ENCODE measurements at regions not wholly inside any gene's neighbourhood (a gene's known extent, or its start where the extent isn't known, plus 50 kb on each side); places are given as distances from the start of the nearest gene placed in this dataset.

GRCh38 chr13:79030513-79030912 is 371.6 kb upstream of the OBI1 start:
- Histone ChIP-seq H3K4me1 (no peaks in the 10 kb centered on the region), H3K4me2 (no peak overlapping the region), H3K9me3 (no peaks in the 10 kb centered on the region), H3K4me3 (no peak overlapping the region), H3K27ac (no peak overlapping the region)
- ChIA-PET POLR2A (no interaction called here), CTCF (no interaction called here)
- FAIRE-seq, result no peak
- TF ChIP-seq JUNB (IDR thresholded peaks at IDR 0.05), result no peak
- TF ChIP-seq NPAS2 (CRISPR knock-in tag; IDR thresholded peaks at IDR 0.05; ENCODE audit: borderline replicate concordance), result no peak
- no peak for DNase-seq (ENCODE audit: low read depth in 1 of 2, low spot score in 1 of 2)
- no peak for ATAC-seq
- 9% methylated on average over 2 of the region's 2 CpGs for WGBS (ENCODE audit: missing lambda C conversion rate)

GRCh38 chr13:79018166-79018565 is 359.2 kb upstream of the OBI1 start:
- FAIRE-seq, result no peak
- 0% methylated on average over 2 of the region's 2 CpGs for WGBS (ENCODE audit: missing lambda C conversion rate)
- POLR2A ChIA-PET, result no interaction called here
- no peak for DNase-seq (ENCODE audit: low read depth in 1 of 2, low spot score in 1 of 2)
- Histone ChIP-seq H3K9me3 (no peaks in the 10 kb centered on the region), H3K27ac (no peak overlapping the region), H3K4me3 (no peak overlapping the region), H3K4me1 (no peaks in the 10 kb centered on the region), H3K4me2 (no peak overlapping the region)
- no peak for ATAC-seq
- TF ChIP-seq POLR2A (IDR thresholded peaks at IDR 0.05; ENCODE audit: low read length) (no peak), NFE2L2 (conservative IDR thresholded peaks at IDR 0.05; ENCODE audit: low read length) (no peak), CEBPB (IDR thresholded peaks at IDR 0.05) (no peak), REST (IDR thresholded peaks at IDR 0.05) (no peak), ESRRA (IDR thresholded peaks at IDR 0.05; ENCODE audit: borderline replicate concordance, low read length) (no peak), MYC (IDR thresholded peaks at IDR 0.05; ENCODE audit: borderline replicate concordance, low read length) (no peak), FOSL2 (IDR thresholded peaks at IDR 0.05) (no peak), FOSL2 (CRISPR knock-in tag; IDR thresholded peaks at IDR 0.05) (no peak), POLR2AphosphoS2 (conservative IDR thresholded peaks at IDR 0.05; ENCODE audit: low read length) (no peak), MAZ (IDR thresholded peaks at IDR 0.05; ENCODE audit: borderline replicate concordance, low read depth, low read length) (no peak), PBX3 (IDR thresholded peaks at IDR 0.05) (no peak), HOXB5 (CRISPR knock-in tag; IDR thresholded peaks at IDR 0.05) (no peak), EHMT2 (IDR thresholded peaks at IDR 0.05; ENCODE audit: low read depth) (no peak), JUNB (IDR thresholded peaks at IDR 0.05) (no peak)
- TF ChIP-seq, protein P1, sequence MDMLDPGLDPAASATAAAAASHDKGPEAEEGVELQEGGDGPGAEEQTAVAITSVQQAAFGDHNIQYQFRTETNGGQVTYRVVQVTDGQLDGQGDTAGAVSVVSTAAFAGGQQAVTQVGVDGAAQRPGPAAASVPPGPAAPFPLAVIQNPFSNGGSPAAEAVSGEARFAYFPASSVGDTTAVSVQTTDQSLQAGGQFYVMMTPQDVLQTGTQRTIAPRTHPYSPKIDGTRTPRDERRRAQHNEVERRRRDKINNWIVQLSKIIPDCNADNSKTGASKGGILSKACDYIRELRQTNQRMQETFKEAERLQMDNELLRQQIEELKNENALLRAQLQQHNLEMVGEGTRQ (IDR thresholded peaks at IDR 0.05), result no peak
- TF ChIP-seq, protein P2, sequence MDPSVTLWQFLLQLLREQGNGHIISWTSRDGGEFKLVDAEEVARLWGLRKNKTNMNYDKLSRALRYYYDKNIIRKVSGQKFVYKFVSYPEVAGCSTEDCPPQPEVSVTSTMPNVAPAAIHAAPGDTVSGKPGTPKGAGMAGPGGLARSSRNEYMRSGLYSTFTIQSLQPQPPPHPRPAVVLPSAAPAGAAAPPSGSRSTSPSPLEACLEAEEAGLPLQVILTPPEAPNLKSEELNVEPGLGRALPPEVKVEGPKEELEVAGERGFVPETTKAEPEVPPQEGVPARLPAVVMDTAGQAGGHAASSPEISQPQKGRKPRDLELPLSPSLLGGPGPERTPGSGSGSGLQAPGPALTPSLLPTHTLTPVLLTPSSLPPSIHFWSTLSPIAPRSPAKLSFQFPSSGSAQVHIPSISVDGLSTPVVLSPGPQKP (IDR thresholded peaks at IDR 0.05; ENCODE audit: low read depth, low read length), result no peak
- CTCF ChIA-PET, result no interaction called here

DNA sequence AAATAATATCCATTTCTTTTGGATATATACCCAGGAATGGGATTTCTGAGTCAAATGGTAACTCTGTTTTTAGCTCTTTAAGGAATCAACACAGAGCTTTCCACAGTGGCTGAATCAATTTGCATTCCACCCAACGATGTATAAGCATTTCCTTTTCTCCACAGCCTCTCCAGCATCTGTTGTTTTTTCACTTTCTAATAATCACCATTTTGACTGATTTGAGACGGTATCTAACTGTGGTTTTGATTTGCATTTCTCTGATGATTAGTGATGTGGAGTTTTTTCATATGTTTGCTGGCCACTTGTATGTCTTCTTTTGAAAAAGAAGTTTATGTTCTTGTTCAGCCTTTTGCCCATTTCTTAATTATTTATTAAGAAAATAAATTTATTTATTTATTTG is 352.2 kb upstream of the OBI1 start:
- FAIRE-seq (no peak), ATAC-seq (no peak), DNase-seq (ENCODE audit: low read depth in 1 of 2, low spot score in 1 of 2) (no peak)
- Histone ChIP-seq H3K4me2 (no peak overlapping the region), H3K9me3 (no peaks in the 10 kb centered on the region), H3K4me1 (no peaks in the 10 kb centered on the region), H3K27ac (no peak overlapping the region), H3K4me3 (no peak overlapping the region)
- POLR2A ChIA-PET, result no interaction called here
- CTCF ChIA-PET, result no interaction called here
- 0% methylated on average over 2 of the region's 2 CpGs for WGBS (ENCODE audit: missing lambda C conversion rate)
- TF ChIP-seq GATA3 (IDR thresholded peaks at IDR 0.05; ENCODE audit: borderline replicate concordance) (no peak), FOSB (CRISPR knock-in tag; IDR thresholded peaks at IDR 0.05) (no peak), PHF8 (IDR thresholded peaks at IDR 0.05; ENCODE audit: borderline replicate concordance, low read depth) (no peak), ESRRA (IDR thresholded peaks at IDR 0.05; ENCODE audit: borderline replicate concordance, low read length) (no peak), KDM5A (IDR thresholded peaks at IDR 0.05) (no peak), ZSCAN20 (CRISPR knock-in tag; IDR thresholded peaks at IDR 0.05) (no peak), NFE2L2 (conservative IDR thresholded peaks at IDR 0.05; ENCODE audit: low read length) (no peak), HES2 (IDR thresholded peaks at IDR 0.05) (no peak), BCL3 (IDR thresholded peaks at IDR 0.05) (no peak), PBX3 (IDR thresholded peaks at IDR 0.05) (no peak), ZFP36 (IDR thresholded peaks at IDR 0.05; ENCODE audit: borderline replicate concordance, partially characterized antibody) (no peak), RFX5 (IDR thresholded peaks at IDR 0.05) (no peak), TP53 (CRISPR knock-in tag; IDR thresholded peaks at IDR 0.05) (no peak), POLR2A (IDR thresholded peaks at IDR 0.05; ENCODE audit: low read length) (no peak)

Measured in A549 (cell line).